Fibroblast of peridontal ligament (primary cell): ENCODE measurements at regions not wholly inside any gene's neighbourhood (a gene's known extent, or its start where the extent isn't known, plus 50 kb on each side); places are given as distances from the start of the nearest gene placed in this dataset.

Experiments
- DNase-seq: peaks from one replicate; pipeline ENCODE4 v3.0.0-alpha.2; 2010; ENCODE audit errors: extremely low read depth

- no peak for DNase-seq
These were observed 136.1 kb upstream of the SNX19 start for GRCh38 chr11:131052367-131052766.

- no peak for DNase-seq
These were observed 139.8 kb upstream of the SNX19 start for GRCh38 chr11:131056036-131056435.

GRCh38 chr11:131063638-131064037, 147.4 kb upstream of the SNX19 start:
- DNase-seq, result no peak

- DNase-seq, result peak; percentile 76
These were observed 148.2 kb upstream of the SNX19 start for GRCh38 chr11:131064373-131064991.

- DNase-seq, result no peak
These were observed 149.4 kb upstream of the SNX19 start for GRCh38 chr11:131065435-131066413.

GRCh38 chr11:131066551-131066950, 150.3 kb upstream of the SNX19 start:
- no peak for DNase-seq

GRCh38 chr11:131070365-131070764, 154.1 kb upstream of the SNX19 start:
- DNase-seq, result no peak

- DNase-seq, result peak; percentile 45
These were observed 156.9 kb upstream of the SNX19 start for GRCh38 chr11:131073167-131073566.

- peak; percentile 12 for DNase-seq
These were observed 158.3 kb upstream of the SNX19 start for GRCh38 chr11:131074573-131074972.

GRCh38 chr11:131077340-131077739, 161.1 kb upstream of the SNX19 start:
- no peak for DNase-seq

GRCh38 chr11:131079036-131079435, 162.8 kb upstream of the SNX19 start:
- DNase-seq, result peak; percentile 32

- DNase-seq, result no peak
These were observed 173.5 kb upstream of the SNX19 start for GRCh38 chr11:131089727-131090245.

- no peak for DNase-seq
These were observed 176.2 kb upstream of the SNX19 start for GRCh38 chr11:131092469-131092868.

- DNase-seq, result no peak
These were observed 178.5 kb upstream of the SNX19 start for GRCh38 chr11:131094827-131095226.

- DNase-seq, result no peak
These were observed 179.4 kb upstream of the SNX19 start for GRCh38 chr11:131095511-131096185.

GRCh38 chr11:131099013-131099412, 182.7 kb upstream of the SNX19 start:
- peak; percentile 12 for DNase-seq

GRCh38 chr11:131099746-131100145, 183.5 kb upstream of the SNX19 start:
- peak; percentile 13 for DNase-seq

GRCh38 chr11:131108760-131109159, 192.5 kb upstream of the SNX19 start:
- DNase-seq, result peak; percentile 5

GRCh38 chr11:131109257-131109656, 193.0 kb upstream of the SNX19 start:
- DNase-seq, result peak; percentile 27

- DNase-seq, result no peak
These were observed 193.5 kb upstream of the SNX19 start for GRCh38 chr11:131109790-131110189.

GRCh38 chr11:131111775-131112174, 195.5 kb upstream of the SNX19 start:
- no peak for DNase-seq

- no peak for DNase-seq
These were observed 202.0 kb upstream of the SNX19 start for GRCh38 chr11:131118247-131118646.
